DMS 273 treated with DMSO at 0.1 percent for 48 hours (cell line): ENCODE measurements at regions not wholly inside any gene's neighbourhood (a gene's known extent, or its start where the extent isn't known, plus 50 kb on each side); places are given as distances from the start of the nearest gene placed in this dataset.
"Not testable (repeated sequence)": the region's sequence is repeated elsewhere in the genome, so short reads cannot be mapped to it uniquely, and the experiment has no call there.

ENCODE experiments used
- DNase-seq: peaks from one replicate; lab custom pipeline; 2025; lab: John Stamatoyannopoulos, UW

GRCh38 chr2:120626566-120626965, 109.1 kb upstream of the GLI2 start:
- DNase-seq = no peak

- DNase-seq = no peak
Observed at GRCh38 chr2:120628248-120628647, 107.4 kb upstream of the GLI2 start.

- DNase-seq = no peak
Observed at GRCh38 chr2:120629241-120629895, 106.3 kb upstream of the GLI2 start.

GRCh38 chr2:120630031-120630701, 105.5 kb upstream of the GLI2 start:
- no peak for DNase-seq

- no peak for DNase-seq
Observed at GRCh38 chr2:120631236-120631635, 104.4 kb upstream of the GLI2 start.

GRCh38 chr2:120631724-120632123, 103.9 kb upstream of the GLI2 start:
- DNase-seq = no peak

GRCh38 chr2:120632796-120633646, 102.6 kb upstream of the GLI2 start:
- DNase-seq = no peak

GRCh38 chr2:120634533-120634932, 101.1 kb upstream of the GLI2 start:
- DNase-seq = no peak

- no peak for DNase-seq
Observed at GRCh38 chr2:120635146-120635545, 100.5 kb upstream of the GLI2 start.

GRCh38 chr2:120637847-120638246, 97.8 kb upstream of the GLI2 start:
- no peak for DNase-seq

- DNase-seq = no peak
Observed at GRCh38 chr2:120638450-120638849, 97.2 kb upstream of the GLI2 start.

- no peak for DNase-seq
Observed at GRCh38 chr2:120641366-120641771, 94.3 kb upstream of the GLI2 start.

GRCh38 chr2:120642646-120643045, 93.0 kb upstream of the GLI2 start:
- DNase-seq = no peak

GRCh38 chr2:120646994-120647393, 88.7 kb upstream of the GLI2 start:
- no peak for DNase-seq

GRCh38 chr2:120647487-120647886, 88.2 kb upstream of the GLI2 start:
- no peak for DNase-seq

GRCh38 chr2:120649381-120649780, 86.3 kb upstream of the GLI2 start:
- not testable (repeated sequence) for DNase-seq

GRCh38 chr2:120650022-120650644, 85.5 kb upstream of the GLI2 start:
- DNase-seq = no peak

GRCh38 chr2:120651818-120652217, 83.8 kb upstream of the GLI2 start:
- DNase-seq = no peak

GRCh38 chr2:120653046-120653445, 82.6 kb upstream of the GLI2 start:
- no peak for DNase-seq

GRCh38 chr2:120653871-120654270, 81.8 kb upstream of the GLI2 start:
- no peak for DNase-seq

- DNase-seq = no peak
Observed at GRCh38 chr2:120654381-120655134, 81.1 kb upstream of the GLI2 start.
